CD4-positive, alpha-beta T cell treated with Interleukin-4 for 4 hours (primary cell): ENCODE measurements at regions not wholly inside any gene's neighbourhood (a gene's known extent, or its start where the extent isn't known, plus 50 kb on each side); places are given as distances from the start of the nearest gene placed in this dataset.

Experiments
- DNase-seq: peaks from one replicate; pipeline ENCODE4 v3.0.0-alpha.2; 2020

- no peak for DNase-seq
These were observed 315.9 kb upstream of the LRATD1 start for GRCh38 chr2:14316594-14316993.

DNA sequence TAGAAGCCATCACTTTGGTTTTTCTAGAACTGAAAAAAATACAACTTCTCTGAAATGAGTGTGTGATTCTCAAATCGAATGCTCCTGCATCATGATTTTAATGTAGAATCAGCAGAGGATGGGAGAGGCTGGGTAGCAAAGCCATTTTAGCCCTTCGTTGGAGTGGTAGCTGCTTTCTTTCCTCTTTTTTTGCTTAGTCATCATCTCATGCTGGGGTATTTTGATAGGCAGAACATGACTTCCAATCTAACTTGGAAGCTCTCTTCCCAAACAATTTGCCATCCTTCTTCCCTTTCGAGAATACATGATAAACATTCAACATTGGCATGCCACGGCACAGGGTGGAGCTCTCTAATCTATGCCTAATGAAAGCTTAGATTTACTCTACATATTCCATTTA, 311.2 kb upstream of the LRATD1 start:
- DNase-seq: no peak

GRCh38 chr2:14322306-14322705, 310.2 kb upstream of the LRATD1 start:
- no peak for DNase-seq

DNA sequence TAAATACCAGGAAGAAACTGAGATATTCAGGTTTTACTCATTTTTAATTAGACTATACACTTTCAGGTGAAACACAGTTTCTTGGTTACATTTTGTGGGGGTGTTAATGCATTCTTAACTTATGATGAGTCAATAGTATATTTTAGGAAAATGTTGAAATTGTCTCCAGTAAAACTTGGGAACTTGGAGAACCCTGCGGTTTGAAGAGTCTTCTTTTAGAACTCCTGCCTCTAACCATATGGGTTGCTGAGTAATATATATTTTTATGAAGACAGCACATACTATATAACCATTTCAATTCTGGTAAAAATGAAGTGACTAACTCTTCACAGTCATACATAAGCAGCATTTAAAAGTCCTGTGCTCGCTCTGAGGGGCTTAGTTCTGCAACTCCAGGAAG, 308.2 kb upstream of the LRATD1 start:
- DNase-seq: no peak

- no peak for DNase-seq
These were observed 301.6 kb upstream of the LRATD1 start for GRCh38 chr2:14330884-14331283.

GRCh38 chr2:14336759-14337382, 295.6 kb upstream of the LRATD1 start:
- no peak for DNase-seq

GRCh38 chr2:14340703-14341102, 291.8 kb upstream of the LRATD1 start:
- no peak for DNase-seq

DNA sequence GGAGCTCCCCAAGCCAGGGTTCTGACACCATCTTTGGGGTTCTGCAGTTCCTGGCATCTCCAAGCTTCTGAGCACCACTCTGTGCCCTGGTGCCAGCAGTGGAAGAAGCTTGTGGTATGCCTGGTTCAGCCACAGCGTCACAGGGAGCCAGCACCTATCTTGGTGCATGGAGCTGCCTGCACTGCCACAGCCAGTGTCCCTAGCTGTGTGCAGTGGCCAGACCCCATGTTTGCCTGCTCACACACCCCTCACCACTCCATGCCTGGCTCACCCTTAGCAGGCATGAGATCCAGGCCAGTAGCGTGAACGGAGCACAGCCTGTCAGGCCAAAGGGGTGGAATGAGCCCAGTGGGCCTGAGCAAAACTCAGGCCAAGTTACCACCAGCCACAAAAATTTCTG, 290.2 kb upstream of the LRATD1 start:
- no peak for DNase-seq

DNA sequence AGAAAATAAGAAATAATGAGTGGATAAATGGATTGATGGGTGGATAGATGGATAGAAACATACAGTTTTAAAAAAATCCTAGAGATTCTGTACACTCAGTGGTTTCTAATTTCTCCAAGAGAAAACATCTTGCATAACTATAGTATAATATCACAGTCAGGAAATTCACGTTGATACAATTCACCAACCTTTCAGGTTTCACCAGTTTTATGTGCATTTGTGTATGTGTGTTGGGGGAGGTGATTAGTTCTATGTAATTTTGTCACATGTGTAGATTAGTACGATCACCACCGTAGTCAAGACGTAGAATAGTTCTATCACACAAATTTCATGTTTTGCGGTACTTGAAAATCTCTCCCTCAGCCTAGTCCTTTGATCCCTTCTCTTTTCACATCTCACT, 288.2 kb upstream of the LRATD1 start:
- DNase-seq: no peak

- no peak for DNase-seq
These were observed 284.3 kb upstream of the LRATD1 start for GRCh38 chr2:14348247-14348646.

DNA sequence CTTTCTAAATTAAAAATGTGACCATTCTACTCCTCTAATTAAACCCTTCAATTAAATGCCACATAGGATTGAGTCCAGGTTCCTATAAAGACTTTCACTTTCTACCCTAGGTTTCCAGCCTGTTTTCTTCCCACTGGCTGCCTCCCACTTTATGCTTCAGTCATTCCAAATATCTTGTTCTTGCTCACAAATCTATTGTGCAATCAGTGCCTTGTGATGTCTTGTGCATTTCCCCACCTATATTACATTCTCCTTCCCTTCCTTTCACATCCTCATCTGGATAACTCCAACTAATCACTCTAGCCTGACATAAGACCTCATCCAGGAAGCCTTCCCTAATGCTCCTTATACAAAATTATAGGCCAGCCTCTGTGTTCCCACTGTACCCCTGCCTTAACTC, 281.7 kb upstream of the LRATD1 start:
- no peak for DNase-seq

DNA sequence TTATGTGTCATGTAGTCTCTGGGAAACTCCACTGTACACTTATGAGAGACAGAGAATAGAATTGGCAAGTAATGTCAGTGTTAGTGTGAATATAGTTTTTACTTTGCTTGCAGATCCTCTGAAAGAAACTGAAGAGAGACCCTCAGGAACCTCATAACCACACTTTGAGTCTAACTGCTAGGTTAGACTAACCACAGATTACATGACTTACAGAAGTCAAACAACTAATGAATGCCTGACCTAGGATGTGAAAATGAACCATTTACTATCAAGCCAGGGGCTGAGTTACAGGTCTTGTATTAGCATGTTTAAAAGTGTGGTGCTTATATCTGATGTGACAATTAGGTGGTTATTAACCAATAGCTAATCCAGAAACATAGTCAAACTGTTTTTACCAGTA, 280.4 kb upstream of the LRATD1 start:
- DNase-seq: no peak

DNA sequence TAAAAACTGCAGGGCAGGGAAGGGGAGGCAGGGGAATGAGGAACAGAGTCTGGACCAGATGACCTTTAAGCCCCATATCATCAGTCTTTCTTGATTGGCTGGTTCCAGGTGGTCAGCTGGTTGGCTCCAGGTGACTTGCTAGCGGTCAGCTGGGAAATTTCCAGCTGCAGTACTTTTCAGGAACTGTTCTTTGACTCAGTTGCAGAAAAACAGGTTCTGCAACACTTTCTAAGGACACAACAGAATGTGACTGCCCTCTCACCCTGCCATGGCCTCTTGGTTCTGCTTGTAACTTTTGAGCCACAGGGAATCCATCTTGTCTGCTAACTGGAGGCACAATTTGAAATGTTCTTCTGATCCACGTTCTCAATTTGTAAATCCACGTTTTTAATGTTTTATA, 278.3 kb upstream of the LRATD1 start:
- no peak for DNase-seq

GRCh38 chr2:14355102-14355501, 277.4 kb upstream of the LRATD1 start:
- DNase-seq: no peak

GRCh38 chr2:14358339-14358738, 274.2 kb upstream of the LRATD1 start:
- no peak for DNase-seq

GRCh38 chr2:14358774-14359173, 273.7 kb upstream of the LRATD1 start:
- no peak for DNase-seq

DNA sequence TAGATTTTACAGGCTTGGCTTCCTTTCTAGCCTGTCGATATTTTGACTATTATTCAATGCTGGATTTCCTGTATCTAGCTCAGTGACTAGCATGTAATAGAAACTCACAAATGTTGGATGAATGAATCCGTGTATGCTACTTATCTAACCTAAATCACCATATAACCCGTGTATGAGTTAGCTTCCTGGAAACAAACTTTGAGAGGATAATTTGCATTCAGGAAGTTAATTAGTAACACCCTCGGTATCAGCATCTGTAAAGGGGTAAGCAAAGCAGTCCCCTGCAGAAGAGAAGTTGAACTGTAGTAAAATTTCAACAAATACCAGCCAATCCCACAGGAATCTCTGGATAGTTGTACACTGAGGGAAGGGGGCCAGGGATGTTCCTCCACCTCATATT, 269.4 kb upstream of the LRATD1 start:
- no peak for DNase-seq

GRCh38 chr2:14363976-14364375, 268.5 kb upstream of the LRATD1 start:
- no peak for DNase-seq

DNA sequence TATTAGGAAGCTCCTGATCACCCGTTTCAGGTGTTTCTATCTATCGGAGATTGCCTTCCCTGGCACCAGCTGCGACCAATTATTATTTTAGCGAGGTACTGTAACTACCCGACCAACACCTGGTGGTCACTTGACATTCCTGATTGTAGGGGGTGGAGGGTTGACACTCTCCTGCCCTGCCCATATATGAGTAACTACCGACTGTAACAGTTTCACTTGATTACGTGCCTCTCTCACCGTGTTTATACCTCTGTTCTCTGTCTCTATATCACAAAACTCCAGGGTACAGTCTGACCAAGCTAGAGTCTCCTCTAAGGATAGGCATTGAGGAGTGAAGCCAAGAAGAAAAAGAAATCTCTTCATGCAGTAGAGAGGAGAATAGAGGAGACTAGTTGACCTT, 268.0 kb upstream of the LRATD1 start:
- no peak for DNase-seq

- DNase-seq: no peak
These were observed 247.5 kb upstream of the LRATD1 start for GRCh38 chr2:14385043-14385442.

DNA sequence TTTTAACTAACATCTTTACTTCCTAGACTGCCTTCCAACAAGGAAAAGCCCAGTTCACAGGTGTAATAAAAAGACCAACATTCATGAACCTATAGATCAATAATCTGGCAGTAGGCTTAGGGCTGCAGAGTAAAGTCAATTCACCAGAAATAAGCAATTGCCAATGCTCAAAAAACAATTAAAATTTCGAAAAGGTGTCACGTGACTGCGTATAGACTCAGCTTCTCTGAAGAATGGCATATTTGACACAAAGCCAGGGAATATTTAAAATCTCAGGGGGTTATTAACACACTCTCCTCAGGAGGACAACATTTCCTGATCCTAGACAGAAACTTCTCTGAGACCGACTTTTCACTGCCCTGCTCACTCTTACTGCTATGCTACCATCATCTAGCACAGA, 245.2 kb upstream of the LRATD1 start:
- no peak for DNase-seq

GRCh38 chr2:14388724-14389123, 243.8 kb upstream of the LRATD1 start:
- no peak for DNase-seq

DNA sequence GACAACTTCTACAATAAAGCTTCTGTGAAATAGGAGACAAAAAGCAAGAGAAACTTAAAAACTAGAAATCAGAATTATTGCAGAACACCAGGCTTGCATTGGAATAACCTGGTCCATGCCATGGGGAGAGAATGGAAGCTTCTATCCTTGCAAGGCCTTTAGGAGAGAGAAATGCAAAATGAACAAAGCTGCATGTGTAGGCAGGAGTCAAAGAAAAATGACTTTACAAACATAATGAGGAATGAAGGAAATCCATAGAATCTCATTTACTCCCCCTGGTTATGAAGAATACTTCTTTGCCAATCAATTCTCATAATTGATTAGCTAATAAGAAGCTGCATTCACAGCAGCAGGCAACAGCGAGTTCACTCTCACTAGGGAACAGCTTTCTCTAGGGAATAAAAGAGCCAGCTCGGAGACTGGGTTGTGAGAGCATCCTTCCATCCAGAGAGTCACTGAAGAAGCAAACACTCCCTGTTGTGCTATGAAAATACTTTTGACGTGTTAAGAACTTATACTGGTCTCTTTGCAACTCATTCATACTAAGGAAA, 235.9 kb upstream of the LRATD1 start:
- no peak for DNase-seq

- DNase-seq: no peak
These were observed 233.9 kb upstream of the LRATD1 start for GRCh38 chr2:14398641-14399040.

GRCh38 chr2:14401873-14402272, 230.6 kb upstream of the LRATD1 start:
- DNase-seq: no peak

DNA sequence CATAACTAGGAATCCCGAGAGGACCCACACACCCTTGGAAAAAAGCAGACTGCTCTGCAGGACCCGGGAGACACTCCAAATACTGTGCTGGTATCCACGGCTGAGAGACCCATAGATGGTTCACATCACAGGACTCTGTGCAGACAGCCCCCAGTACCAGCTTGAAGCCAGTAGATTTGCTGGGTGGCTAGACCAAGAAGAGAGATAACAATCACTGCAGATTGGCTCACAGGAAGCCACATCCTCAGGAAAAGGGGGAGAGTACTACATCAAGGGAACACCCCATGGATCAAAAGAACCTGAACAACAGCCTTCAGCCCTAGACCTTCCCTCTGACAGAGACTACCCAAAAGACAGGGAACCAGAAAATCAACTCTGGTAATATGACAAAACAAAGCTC, 223.8 kb upstream of the LRATD1 start:
- DNase-seq: no peak
